ENCODE measurements at regions not wholly inside any gene's neighbourhood (a gene's known extent, or its start where the extent isn't known, plus 50 kb on each side); places are given as distances from the start of the nearest gene placed in this dataset.

DNA sequence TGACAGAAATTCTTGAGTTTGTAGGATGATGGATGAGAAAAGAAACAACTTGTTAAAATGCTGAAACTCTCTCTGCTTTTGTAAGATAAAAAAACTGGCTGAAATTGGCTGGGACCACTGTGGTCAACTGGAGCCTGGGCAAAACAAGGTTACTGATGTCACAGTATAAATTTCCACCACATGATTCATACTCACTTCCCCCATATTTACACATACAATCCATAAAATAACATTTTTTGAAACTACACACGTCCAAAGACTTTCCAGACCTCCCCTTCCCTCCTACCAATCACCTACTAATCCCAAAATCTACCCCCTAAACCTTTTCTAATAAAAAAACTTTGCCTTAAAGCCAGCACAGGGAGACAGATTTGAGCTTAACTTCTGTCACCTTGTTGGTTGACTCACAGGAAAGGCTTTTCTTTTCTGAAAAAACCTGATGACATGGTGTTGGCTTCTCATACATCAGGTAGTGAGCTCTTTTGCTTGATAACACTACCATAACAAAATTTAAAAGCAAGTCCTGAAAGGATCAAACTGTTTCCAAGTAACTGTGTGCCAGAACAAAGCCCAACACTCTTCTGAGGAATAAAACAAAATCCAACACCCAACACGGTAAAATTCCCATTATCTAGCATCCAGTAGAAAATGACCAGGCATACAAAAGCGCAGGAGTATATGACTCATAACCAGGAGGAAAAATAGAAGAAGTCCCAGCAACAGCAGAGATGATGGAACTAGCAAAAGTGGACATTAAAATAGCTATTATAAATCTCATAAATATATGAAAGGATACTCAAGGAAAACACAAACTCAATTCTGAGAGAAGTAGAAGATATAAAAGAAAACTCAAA lies 87.3 kb upstream of the SNRK start:
- TF ChIP-seq TAF1 (IDR thresholded peaks at IDR 0.05; ENCODE audit: low read depth, low read length) (no peak), SPI1 (IDR thresholded peaks at IDR 0.05; ENCODE audit: low read depth, low read length) (no peak), POLR2A (IDR thresholded peaks at IDR 0.05; ENCODE audit: low read depth, low read length) (no peak), POU2F2 (IDR thresholded peaks at IDR 0.05; ENCODE audit: low read depth, low read length) (no peak), POLR2AphosphoS5 (IDR thresholded peaks at IDR 0.05; ENCODE audit: low read depth, low read length) (no peak), PAX5 (IDR thresholded peaks at IDR 0.05; ENCODE audit: insufficient read depth, low read length, severe bottlenecking) (no peak)
- FAIRE-seq (no peak), DNase-seq (ENCODE audit: insufficient read length, low spot score) (no peak)

DNA sequence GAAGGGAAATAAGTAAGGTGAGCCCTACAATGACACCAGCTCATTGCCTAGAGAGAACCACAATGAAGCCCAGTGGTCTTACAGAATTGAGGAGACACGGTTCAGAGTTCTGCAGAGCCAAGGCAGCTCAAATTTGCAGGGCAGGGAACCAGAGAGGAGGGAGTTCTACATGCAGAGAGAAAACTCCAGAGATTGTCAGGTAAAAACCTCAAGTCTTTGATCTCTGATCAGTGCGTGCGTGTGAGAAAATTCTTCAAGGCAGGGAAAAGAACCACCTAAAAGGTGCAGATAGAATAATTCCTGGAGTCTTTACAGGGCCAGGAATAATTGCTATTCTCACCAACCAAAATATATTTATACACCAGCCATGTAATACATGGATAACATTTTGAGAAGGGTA lies 88.0 kb upstream of the SNRK start:
- DNase-seq (ENCODE audit: insufficient read length, low spot score) (no peak), FAIRE-seq (no peak)
- no peak for TF ChIP-seq POU2F2 (IDR thresholded peaks at IDR 0.05; ENCODE audit: low read depth, low read length)
- TF ChIP-seq PAX5 (IDR thresholded peaks at IDR 0.05; ENCODE audit: insufficient read depth, low read length, severe bottlenecking): no peak
- TF ChIP-seq POLR2AphosphoS5 (IDR thresholded peaks at IDR 0.05; ENCODE audit: low read depth, low read length): no peak
- TF ChIP-seq TAF1 (IDR thresholded peaks at IDR 0.05; ENCODE audit: low read depth, low read length): no peak

DNA sequence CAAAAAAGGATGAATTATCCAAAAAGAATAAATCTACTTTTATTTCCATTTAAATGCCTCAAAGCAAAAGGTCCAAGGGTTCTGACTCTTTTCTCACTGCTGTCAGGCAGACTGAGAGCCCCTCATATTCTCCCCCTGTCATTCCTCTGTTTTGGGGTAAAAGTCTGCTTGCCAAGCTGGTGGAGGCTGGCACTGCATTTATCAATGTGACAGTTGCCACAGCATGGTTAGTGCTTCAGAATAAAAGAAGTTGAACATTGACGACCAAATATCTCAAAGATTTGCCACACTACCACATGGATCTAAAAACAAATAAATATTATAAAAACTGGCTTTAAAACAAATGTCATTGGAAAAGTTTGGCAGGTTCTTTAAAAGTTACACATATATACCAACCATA lies 89.2 kb upstream of the SNRK start:
- no peak for DNase-seq (ENCODE audit: insufficient read length, low spot score)
- no peak for FAIRE-seq
- no peak for TF ChIP-seq POLR2A (IDR thresholded peaks at IDR 0.05; ENCODE audit: low read depth, low read length)
- TF ChIP-seq SPI1 (IDR thresholded peaks at IDR 0.05; ENCODE audit: low read depth, low read length): no peak
- no peak for TF ChIP-seq PAX5 (IDR thresholded peaks at IDR 0.05; ENCODE audit: insufficient read depth, low read length, severe bottlenecking)
- no peak for TF ChIP-seq POLR2AphosphoS5 (IDR thresholded peaks at IDR 0.05; ENCODE audit: low read depth, low read length)

DNA sequence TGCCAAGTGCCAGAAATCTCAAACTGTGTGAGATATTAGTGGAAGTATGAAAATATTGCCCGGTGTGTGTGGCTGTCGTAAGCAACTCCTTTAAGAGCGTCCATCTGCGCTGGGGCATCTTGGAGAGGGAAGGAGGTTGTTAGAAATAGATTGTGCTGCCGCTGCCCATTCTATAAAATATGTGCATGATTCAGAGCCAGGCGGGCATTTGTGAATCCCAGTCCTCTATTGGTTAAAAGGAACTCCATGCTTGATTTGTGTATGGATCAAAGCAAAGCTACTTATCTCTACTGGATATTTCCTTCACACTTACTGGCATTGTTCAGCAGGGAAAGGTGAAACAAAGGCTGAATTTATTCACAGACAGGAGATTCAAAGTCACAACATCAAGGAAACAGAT lies 89.6 kb upstream of the SNRK start:
- FAIRE-seq: no peak
- no peak for DNase-seq (ENCODE audit: insufficient read length, low spot score)
- TF ChIP-seq SPI1 (IDR thresholded peaks at IDR 0.05; ENCODE audit: low read depth, low read length) (no peak), POU2F2 (IDR thresholded peaks at IDR 0.05; ENCODE audit: low read depth, low read length) (no peak), PAX5 (IDR thresholded peaks at IDR 0.05; ENCODE audit: insufficient read depth, low read length, severe bottlenecking) (no peak), TAF1 (IDR thresholded peaks at IDR 0.05; ENCODE audit: low read depth, low read length) (no peak), POLR2A (IDR thresholded peaks at IDR 0.05; ENCODE audit: low read depth, low read length) (no peak), POLR2AphosphoS5 (IDR thresholded peaks at IDR 0.05; ENCODE audit: low read depth, low read length) (no peak)

DNA sequence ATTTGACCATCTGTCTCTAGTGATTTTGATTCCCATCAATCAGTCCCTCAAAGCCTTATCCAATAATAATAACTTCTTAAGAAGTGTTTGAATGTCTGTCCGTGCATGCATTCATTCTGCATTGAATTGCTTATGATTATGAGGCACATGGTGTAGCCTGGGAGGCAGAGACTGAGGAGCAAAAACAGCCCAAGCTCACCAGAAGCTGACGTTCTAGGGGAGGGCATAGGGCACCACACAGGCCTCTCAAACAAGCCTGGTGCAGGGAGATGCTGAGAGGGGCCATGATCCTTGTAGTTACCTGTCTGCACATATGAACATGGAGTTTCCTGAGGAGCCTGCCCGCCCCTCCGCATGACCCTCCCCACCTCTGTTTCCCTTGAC lies 89.2 kb upstream of the POMGNT2 start:
- TF ChIP-seq POLR2A (IDR thresholded peaks at IDR 0.05; ENCODE audit: low read depth, low read length): no peak
- FAIRE-seq (no peak), DNase-seq (ENCODE audit: insufficient read length, low spot score) (no peak)

DNA sequence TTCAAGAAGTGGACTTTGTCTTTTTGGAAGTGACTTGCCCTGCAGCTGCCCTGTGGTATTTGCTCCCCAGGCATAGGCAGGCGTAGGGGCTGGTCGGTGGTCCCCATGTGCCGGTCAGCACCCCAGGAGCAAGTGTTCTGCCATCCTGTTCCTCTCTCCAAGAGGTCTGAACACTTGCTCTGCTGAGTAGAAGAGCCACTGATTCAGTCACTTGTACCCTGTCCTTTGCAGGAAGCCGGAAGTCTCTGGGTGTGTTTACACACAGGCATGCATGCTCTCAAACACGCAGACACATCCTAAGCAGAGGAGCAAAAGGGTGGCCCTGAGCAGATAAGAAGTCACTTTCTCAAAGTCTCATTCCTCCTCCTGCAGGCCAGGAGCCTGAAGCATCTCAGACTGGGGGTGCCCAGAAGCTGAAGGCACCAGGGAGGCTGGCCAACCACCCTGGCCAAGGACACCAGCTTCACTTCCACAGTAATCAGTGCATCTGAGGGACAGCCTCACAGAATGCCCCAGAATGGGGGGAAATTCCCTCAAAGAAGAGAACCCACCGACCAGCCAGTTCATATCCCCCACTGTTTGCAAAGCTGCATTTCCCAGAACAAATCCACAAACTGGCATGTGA lies 88.7 kb upstream of the POMGNT2 start:
- FAIRE-seq (no peak), DNase-seq (ENCODE audit: insufficient read length, low spot score) (no peak)
- TF ChIP-seq POLR2A (IDR thresholded peaks at IDR 0.05; ENCODE audit: low read depth, low read length) (no peak), TAF1 (IDR thresholded peaks at IDR 0.05; ENCODE audit: low read depth, low read length) (no peak), SPI1 (IDR thresholded peaks at IDR 0.05; ENCODE audit: low read depth, low read length) (no peak), POU2F2 (IDR thresholded peaks at IDR 0.05; ENCODE audit: low read depth, low read length) (no peak), POLR2AphosphoS5 (IDR thresholded peaks at IDR 0.05; ENCODE audit: low read depth, low read length) (no peak), PAX5 (IDR thresholded peaks at IDR 0.05; ENCODE audit: insufficient read depth, low read length, severe bottlenecking) (no peak)

DNA sequence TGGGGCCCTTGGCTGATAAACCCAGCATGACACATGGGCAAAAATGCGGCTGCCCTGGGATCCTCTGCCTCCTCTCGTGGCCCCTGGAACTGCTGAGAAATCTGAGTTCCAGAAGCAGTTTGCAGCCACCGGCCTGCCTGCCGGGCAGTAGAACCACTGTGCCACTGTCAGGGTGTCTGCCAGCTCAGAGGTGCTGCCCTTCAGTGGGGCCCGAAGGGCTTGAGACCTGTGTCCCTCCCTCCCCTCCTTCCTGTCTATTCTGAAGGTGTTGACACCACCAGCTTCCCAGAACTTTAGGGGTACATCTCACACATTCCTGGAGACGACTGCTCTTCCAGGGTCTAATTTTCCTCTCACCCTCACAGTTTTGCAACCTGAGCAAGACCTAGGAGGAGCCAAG lies 88.2 kb upstream of the POMGNT2 start:
- no peak for DNase-seq (ENCODE audit: insufficient read length, low spot score)
- no peak for FAIRE-seq
- TF ChIP-seq SPI1 (IDR thresholded peaks at IDR 0.05; ENCODE audit: low read depth, low read length) (no peak), POLR2AphosphoS5 (IDR thresholded peaks at IDR 0.05; ENCODE audit: low read depth, low read length) (no peak), TAF1 (IDR thresholded peaks at IDR 0.05; ENCODE audit: low read depth, low read length) (no peak), POU2F2 (IDR thresholded peaks at IDR 0.05; ENCODE audit: low read depth, low read length) (no peak), PAX5 (IDR thresholded peaks at IDR 0.05; ENCODE audit: insufficient read depth, low read length, severe bottlenecking) (no peak), POLR2A (IDR thresholded peaks at IDR 0.05; ENCODE audit: low read depth, low read length) (no peak)

DNA sequence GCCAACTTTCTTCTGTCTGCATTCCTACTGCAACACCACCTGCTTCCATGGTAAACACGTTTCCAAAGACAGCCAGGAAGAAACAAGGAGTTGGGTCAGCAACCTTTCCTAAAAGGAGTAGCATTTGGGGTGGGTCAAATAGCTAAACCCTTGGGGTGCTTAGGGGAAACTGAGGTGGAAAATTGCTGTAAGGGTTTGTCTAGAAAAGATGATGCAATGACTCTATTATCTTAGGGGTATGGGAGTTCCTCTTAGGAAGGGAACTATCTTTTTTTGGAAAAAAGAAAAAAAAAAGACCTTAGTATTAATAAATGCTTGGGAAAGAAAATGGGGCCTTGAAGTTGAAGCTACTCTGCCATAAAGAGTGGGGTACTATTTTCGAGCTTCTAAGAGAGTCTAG lies 86.1 kb upstream of the POMGNT2 start:
- TF ChIP-seq TAF1 (IDR thresholded peaks at IDR 0.05; ENCODE audit: low read depth, low read length) (no peak), POU2F2 (IDR thresholded peaks at IDR 0.05; ENCODE audit: low read depth, low read length) (no peak), PAX5 (IDR thresholded peaks at IDR 0.05; ENCODE audit: insufficient read depth, low read length, severe bottlenecking) (no peak), SPI1 (IDR thresholded peaks at IDR 0.05; ENCODE audit: low read depth, low read length) (no peak), POLR2AphosphoS5 (IDR thresholded peaks at IDR 0.05; ENCODE audit: low read depth, low read length) (no peak), POLR2A (IDR thresholded peaks at IDR 0.05; ENCODE audit: low read depth, low read length) (no peak)
- FAIRE-seq (no peak), DNase-seq (ENCODE audit: insufficient read length, low spot score) (no peak)

DNA sequence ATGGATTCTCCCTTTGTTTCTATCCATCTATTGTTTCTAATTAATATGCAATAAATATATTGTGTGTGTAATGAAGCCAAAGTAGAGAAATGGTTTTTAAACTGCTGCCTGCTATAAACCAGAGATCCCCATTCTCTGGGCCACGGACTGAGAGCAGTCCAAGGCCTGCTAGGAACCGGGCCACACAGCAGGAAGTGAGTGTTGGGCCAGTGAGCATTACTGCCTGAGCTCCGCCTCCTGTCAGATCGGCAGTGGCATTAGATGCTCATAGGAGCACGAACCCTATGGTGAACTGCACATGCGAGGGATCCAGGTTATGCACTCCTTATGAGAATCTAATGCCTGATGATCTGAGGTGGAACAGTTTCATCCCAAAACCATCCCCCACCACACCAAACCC lies 85.2 kb upstream of the POMGNT2 start:
- no peak for TF ChIP-seq POLR2A (IDR thresholded peaks at IDR 0.05; ENCODE audit: low read depth, low read length)
- no peak for TF ChIP-seq TAF1 (IDR thresholded peaks at IDR 0.05; ENCODE audit: low read depth, low read length)
- no peak for TF ChIP-seq POLR2AphosphoS5 (IDR thresholded peaks at IDR 0.05; ENCODE audit: low read depth, low read length)
- TF ChIP-seq PAX5 (IDR thresholded peaks at IDR 0.05; ENCODE audit: insufficient read depth, low read length, severe bottlenecking): no peak
- TF ChIP-seq SPI1 (IDR thresholded peaks at IDR 0.05; ENCODE audit: low read depth, low read length): no peak
- no peak for TF ChIP-seq POU2F2 (IDR thresholded peaks at IDR 0.05; ENCODE audit: low read depth, low read length)
- FAIRE-seq (no peak), DNase-seq (ENCODE audit: insufficient read length, low spot score) (no peak)

DNA sequence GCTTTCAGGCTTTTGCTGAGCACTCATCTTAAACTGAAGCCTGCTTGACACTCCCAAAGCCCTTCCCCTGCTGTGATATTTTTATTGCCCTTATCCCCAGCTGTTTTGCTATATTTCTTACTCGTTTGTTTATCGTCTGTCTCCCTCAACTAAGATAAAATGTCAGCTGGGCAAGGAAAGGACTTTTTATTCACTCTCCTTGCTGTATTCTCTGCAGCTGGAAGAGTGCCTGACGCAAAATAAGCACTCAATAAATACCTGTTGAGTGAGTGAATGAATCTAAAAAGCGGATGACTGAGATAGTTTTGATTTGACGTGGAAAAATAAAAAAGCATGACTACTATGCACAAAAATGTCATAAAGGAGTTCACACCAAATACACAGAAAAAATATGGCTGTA lies 84.8 kb upstream of the POMGNT2 start:
- DNase-seq (ENCODE audit: insufficient read length, low spot score) (no peak), FAIRE-seq (no peak)
- TF ChIP-seq PAX5 (IDR thresholded peaks at IDR 0.05; ENCODE audit: insufficient read depth, low read length, severe bottlenecking): no peak
- TF ChIP-seq POLR2AphosphoS5 (IDR thresholded peaks at IDR 0.05; ENCODE audit: low read depth, low read length): no peak
- no peak for TF ChIP-seq POU2F2 (IDR thresholded peaks at IDR 0.05; ENCODE audit: low read depth, low read length)
- TF ChIP-seq TAF1 (IDR thresholded peaks at IDR 0.05; ENCODE audit: low read depth, low read length): no peak
- TF ChIP-seq SPI1 (IDR thresholded peaks at IDR 0.05; ENCODE audit: low read depth, low read length): no peak
- no peak for TF ChIP-seq POLR2A (IDR thresholded peaks at IDR 0.05; ENCODE audit: low read depth, low read length)
